CD4-positive, alpha-beta T cell treated with Interferon alpha-2 for 1 hour (primary cell): ENCODE measurements at regions not wholly inside any gene's neighbourhood (a gene's known extent, or its start where the extent isn't known, plus 50 kb on each side); places are given as distances from the start of the nearest gene placed in this dataset.
"Not testable (repeated sequence)": the region's sequence is repeated elsewhere in the genome, so short reads cannot be mapped to it uniquely, and the experiment has no call there.

Experiments
- DNase-seq, 2 donors: peaks; one replicate each; pipeline ENCODE4 v3.0.0-alpha.2; 2020 to 2022

DNA sequence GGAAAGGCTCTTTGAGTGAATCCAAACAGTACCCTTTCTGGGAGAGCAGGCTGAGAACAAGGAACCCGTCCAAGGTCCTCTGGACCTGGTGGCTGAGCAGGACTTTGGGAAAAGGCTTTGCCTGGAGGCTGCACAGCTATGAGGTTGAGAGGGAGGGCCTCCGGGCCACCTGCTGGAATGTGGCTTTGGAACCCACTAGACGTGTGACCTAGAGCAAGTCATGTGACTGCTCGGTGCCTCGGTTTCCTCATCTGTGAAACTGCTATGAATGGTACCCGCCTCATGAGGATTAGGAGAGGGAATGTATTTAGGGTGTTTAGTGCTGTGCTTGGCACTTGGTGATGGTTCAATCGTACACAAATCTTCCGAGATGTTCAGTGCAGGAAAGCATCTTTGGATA, 50.4 kb downstream of the HAPSTR1 start:
- DNase-seq: no peak

DNA sequence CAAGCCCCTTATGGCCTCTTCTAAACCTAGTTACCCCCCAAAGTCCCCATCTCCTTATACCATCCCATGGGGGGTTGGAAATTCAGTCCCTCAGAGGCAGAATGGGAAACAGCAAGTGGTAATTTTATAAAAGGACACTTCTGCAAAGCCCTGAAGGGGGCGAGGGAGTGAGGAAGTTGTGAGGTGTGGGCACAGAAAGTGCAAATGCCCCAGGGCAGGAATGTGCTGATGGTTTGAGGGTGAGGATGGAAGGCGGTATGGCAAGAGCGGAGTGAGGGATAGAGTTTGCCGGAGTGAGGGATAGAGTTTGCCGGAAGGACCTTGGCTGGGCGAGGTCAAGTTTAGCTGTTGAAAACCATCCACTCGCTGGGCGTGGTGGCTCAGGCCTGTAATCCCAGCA, 52.7 kb downstream of the HAPSTR1 start:
- no peak for DNase-seq

DNA sequence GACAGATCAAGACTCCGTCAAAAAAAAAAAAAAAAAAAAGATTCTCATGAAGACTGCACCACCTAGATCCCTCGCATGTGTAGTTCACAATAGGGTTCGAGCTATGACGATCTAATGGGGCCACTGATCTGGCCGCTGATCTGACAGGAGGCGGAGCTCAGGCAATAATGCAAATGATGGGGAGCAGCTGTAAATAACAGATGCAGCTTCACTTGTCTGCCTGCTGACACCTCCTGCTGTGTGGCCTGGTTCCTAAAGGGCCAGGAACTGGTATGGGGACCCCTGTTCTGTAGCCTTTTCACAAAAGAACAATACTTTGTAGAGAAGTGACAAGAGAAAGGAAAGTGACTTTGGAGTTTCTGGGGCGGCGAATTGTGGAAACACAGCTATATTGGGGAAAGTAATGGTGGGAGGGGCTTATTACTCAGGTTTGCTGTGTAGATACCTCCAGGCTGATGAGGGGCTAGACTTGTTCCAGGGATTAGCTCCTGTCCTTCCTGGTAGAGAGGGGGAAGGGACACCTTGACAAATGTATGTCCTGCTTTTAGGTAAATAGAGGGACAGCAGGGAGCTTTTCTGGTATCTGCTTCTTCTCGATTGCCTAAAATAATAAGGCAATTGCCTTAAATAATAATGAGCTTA, 57.1 kb downstream of the HAPSTR1 start:
- DNase-seq: no peak

DNA sequence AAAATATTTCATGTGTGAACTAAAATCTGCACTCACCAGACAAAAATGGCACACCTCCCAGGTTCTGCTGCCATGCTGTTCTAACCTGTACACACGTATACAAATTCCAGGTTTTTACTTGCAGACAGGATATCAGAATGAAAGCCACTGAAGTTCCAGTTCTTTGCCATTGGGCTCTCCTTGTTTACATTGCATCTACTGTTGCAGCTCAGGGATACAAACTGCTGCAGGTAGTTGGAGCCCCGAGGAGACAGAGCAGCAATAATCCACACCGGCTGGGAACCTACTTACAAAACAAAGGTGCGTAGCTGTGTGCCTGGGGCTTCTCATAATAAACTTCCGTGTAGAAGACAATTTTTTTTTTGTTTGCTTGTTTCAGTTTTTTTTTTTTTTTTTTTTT, 59.6 kb downstream of the HAPSTR1 start:
- no peak for DNase-seq

DNA sequence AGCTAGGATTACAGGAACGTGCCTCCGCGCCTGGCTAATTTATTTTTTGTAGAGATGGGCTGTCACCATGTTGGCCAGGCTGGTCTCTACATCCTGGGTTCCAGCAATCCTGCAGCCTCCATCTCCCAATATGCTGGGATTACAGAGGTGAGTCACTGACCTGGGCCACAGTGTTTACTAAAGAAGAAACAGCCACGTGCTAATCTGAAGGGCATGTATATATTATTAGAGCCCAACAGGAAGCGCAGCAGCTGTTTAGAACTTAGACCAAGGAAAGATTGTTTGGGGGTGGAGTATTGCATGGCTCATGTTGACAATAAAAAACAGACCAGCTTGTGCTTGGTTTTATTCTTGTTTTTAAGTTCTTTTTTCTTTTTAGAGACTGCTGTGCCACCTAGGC, 60.2 kb downstream of the HAPSTR1 start:
- no peak for DNase-seq

DNA sequence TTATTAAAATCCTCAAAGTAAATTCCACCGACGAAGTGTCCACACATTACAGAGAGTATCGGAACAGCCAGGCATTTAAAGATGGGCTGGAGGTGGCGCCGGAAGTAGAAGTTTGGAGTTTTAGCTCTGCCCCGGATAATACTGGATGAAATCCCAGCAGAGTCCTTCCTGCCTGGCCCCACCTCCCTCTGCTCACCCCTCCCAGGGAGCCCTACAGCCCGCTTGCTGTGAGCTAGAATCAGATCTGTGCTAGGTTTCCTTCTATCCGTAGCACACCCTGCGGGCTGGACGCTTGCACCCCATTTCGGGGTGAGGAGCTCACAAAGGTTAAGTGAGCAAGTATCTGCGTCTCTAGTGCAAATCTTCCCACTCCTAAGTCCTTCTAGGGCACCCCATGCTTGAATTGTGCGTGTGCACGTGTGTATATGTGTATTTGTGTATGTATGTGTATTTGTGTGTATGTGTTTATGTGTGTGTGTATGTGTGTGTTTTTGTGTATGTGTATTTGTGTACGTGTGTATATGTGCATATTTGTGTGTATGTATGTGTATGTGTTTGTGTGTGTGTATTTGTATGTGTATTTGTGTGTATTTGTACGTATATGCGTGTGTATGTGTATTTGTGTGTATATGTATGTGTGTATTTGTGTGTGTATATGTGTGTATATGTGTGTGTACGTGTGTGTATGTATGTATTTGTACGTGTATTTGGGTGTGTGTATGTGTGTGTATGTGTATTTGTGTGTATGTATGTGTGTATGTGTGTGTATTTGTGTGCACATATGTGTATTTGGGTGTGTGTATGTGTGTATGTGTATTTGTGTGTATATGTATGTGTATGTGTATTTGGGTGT, 61.4 kb downstream of the HAPSTR1 start:
- DNase-seq: no peak

DNA sequence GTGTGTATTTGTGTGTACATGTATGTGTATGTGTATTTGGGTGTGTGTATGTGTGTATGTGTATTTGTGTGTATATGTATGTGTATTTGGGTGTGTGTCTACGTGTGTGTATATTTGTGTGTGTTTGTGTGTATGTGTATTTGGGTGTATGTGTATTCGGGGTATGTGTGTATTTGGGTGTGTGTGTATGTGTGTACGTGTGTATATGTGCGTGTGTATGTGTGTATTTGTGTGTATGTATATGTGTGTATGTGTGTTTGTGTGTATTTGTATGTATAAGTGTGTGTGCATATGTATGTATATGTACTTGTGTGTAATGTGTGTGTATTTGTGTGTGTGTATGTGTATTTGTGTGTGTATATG, 62.0 kb downstream of the HAPSTR1 start:
- DNase-seq: no peak

DNA sequence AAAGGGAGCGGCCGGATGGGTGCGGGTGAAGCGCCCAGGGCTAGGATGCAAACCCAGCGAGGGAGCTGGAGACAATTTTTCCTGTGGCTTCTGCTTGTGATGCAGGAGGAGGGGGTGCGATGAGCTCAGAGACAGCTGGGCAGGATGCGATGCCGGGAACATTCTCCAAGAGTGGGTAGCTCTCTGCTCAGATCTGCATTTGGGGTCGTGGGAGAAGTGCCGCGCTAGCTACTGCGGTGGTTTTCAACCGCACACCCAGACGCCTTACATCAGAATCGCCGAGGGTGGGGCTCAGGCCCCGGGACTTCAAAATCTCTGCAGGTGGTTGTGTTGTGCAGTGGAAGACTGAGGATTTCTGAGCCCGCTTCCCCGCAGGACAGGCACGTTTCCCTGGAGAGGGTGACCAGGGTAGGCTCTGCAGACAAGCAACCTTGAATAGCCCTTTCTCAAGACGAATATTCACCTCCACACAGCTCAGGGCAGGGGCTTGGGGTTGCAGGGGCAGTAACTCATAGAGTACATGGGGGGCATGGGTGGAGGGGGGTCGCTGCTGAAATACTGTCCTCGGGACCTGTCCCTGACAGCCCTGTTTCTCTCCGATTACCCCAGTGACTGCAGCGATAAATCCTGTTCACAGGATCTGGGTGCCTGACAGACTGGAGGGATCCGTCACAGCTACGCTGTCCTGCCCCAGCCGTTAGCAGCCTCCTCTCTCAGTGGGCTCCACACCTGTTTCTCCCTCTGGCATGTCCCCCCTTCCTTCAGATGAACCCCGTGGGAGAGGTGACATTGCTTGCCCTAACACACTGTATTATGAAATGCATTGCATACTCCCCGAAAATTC, 63.3 kb downstream of the HAPSTR1 start:
- no peak for DNase-seq

DNA sequence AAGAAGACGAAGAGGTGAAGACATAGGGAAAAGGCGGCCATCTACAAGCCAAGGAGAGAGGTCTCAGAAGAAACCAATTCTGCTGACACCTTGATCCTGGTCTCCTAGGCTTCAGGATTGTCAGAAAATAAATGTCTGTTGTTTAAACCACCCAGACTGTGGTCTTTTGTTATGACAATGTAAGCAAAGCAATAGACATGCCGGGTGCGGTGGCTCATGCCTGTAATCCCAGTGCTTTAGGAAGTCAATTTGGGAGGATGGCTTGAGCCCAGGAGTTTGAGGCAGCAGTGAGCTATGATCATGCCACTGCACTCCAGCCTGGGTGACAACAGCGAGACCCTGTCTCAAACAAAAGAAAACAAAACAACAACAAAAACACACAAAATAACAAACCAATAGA, 64.4 kb downstream of the HAPSTR1 start:
- no peak for DNase-seq

DNA sequence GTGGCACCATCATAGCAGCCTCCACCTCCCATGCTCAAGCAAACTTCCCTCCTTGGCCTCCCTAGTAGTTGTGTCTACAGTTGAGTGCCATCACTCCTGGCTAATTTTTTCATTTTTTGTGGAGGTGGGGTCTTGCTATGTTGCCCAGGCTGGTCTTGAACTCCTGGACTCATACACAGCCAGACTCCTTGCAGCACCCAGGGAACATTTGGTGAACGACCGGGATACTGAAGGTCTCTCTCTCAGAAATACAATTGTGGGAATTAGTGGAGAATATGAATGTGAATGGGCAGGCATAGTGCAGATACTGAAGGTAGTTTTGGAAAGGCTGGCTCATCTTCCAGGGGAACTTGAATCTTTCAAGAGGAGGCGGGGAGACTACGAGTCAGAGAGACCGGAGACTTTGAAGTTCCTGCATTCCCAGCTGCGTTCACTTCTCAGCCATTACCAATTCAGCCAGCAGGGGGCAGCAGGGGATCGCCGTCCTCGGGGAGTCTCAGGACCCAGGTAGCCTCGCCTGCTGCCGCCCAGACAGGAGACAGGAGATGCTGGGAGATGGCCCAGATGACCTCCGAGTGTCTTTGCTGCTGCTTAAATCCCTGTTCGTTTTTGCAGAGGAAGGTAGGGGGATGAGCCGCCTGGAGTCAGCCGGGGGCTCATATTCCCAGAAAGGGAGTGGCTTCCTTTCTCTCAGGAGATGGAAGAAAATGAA, 68.6 kb downstream of the HAPSTR1 start:
- no peak for DNase-seq

DNA sequence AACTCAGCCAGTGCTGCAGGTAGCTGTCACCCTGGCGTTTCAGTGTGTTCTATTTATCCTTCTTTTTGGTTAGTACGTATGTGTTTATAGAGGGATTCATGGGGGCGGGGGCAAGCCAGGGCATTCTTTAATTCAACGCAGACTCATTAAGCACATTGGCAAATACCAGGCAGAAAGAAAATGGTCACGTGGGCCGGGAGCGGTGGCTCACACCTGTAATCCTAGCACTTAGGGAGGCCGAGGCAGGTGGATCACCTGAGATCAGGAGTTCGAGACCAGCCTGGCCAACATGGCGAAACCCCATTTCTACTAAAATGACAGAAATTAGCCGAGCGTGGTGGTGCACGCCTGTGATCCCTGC, 69.1 kb downstream of the HAPSTR1 start:
- no peak for DNase-seq

DNA sequence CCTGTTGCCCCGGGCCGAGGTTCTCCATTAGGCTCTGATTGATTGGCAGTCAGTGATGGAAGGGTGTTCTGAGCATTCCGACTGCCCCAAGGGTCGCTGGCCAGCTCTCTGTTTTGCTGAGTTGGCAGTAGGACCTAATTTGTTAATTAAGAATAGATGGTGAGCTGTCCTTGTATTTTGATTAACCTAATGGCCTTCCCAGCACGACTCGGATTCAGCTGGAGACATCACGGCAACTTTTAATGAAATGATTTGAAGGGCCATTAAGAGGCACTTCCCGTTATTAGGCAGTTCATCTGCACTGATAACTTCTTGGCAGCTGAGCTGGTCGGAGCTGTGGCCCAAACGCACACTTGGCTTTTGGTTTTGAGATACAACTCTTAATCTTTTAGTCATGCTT, 74.2 kb downstream of the HAPSTR1 start:
- DNase-seq: no peak

DNA sequence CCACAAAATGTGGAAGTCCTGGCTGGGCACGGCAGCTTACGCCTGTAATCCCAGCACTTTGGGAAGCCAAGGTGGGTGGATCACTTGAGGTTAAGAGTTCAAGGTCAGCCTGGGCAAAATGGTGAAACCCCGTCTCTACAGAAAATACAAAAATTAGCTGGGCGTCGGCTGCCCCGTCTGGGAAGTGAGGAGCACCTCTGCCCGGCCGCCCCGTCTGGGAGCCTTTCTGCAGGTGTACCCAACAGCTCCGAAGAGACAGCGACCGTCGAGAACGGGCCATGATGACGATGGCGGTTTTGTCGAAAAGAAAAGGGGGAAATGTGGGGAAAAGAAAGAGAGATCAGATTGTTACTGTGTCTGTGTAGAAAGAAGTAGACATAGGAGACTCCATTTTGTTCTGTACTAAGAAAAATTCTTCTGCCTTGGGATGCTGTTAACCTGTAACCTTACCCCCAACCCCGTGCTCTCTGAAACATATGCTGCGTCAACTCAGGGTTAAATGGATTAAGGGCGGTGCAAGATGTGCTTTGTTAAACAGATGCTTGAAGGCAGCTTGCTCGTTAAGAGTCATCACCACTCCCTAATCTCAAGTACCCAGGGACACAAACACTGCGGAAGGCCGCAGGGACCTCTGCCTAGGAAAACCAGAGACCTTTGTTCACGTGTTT, 75.0 kb downstream of the HAPSTR1 start:
- DNase-seq: not testable (repeated sequence)

DNA sequence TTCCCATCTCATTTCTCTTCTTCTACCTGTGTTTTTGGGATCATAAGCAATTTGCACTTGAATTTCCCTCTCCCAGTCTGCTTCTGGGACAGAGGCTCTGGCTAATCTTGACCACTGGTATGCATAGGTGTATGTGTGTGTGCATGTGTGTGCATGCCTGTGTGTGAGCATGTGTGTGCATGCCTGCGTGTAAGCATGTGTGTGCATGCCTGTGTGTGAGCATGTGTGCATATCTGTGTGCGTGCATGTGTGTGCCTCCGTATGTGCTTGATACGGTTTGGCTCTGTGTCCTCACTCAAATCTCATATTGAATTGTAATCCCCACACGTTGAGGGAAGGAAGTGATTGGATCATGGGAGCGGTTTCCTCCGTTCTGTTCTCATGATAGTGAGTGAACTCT, 77.7 kb downstream of the HAPSTR1 start:
- DNase-seq: no peak

DNA sequence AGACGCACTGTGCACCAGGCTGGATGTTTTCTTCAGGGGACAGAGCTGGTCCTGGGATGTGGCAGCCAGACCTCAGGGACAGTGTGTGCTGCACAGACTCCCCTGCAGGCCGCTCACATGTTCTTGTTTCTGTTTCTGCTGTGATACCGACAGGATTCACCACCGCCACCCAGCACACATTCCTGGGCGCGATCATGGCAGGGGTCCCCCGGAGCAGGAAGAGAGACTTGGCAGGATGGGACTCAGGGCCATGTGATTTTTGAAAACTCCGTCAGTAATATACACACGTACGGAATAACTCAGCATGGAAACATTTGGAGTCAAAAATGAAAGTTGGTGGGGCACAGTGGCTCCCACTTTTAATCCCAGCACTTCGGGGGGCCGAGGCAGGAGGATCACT, 79.0 kb downstream of the HAPSTR1 start:
- no peak for DNase-seq

DNA sequence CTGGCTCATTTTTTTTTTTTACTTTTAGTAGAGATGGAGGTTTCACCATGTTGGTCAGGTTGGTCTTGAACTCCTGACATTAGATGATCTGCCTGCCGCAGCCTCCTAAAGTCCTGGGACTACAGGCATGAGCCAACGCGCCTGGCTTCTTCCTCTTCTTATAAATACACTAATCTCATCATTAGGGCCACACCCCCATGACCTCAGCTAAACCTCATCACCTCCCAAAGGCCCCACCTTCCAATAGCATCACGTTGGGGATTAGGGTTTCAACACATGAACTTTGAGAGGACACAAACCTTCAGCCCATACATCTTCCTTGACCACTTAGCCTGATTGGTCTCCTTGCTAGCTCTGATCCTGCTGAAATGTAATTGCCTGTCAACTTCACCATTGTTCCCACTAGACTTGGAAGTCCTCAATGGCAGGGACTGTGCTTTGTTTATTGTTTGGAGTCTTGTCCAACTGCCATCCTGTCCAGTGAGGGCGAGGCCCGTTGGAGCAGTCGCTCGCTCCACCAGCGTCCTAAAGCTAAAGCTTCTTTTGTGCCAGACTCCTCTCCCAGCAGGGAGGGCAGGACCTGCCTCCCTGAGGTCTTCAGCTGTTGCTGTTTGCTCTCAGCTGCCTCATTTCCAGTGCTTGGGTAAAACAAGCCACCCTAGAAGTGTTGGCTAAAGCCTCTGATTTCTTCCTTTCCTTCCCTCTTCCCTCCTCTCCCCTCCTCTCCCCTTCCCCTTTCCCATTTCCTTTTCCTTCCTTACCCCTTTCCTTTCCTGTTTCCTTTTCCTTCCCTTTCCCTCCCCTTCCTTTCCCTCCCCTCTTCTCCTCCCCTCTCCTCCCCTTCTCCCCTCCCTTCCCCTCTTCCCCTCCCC, 85.3 kb downstream of the HAPSTR1 start:
- no peak for DNase-seq

DNA sequence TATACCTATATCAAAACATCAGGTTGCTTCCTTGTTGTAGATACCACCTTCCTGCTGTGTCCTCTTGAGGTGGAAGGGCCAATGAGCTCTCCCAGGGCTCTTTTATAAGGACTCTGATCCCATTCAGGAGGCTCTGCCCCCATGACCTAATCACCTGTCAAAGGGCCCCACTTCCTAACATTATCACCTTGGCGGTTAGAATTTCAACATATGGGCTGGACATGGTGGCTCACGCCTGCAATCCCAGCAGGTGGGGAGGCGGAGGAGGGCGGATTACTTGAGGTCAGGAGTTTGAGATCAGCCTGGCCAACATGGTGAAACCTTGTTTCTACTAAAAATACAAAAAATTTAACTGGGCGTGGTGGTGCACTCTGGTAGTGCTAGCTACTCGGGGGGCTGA, 86.4 kb downstream of the HAPSTR1 start:
- no peak for DNase-seq

DNA sequence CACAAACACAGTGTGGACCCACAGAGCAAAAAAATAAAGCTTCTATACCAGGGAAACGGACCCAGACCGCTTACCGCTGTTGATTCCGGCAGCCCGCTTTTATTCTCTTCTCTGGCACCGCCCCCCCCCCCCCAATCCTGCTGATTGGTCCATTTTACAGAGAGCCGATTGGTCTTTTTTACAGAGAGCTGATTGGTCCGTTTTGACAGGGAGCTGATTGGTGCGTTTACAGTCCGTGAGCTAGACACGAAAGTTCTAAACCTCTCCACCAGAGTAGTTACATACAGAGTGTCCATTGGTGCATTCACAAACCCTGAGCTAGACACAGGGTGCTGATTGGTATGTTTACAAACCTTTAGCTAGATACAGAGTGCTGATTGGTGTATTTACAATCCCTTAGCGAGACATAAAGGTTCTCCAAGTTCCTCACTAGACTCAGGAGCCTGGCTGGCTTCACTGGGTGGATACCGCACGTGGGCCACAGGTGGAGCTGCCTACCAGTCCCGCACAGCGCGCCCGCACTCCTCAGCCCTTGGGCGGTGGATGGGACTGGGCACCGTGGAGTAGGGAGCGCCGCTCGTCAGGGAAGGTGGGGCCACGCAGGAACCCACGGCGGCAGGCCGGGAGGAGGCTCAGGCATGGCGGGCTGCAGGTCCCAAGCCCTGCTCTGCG, 92.4 kb downstream of the HAPSTR1 start:
- DNase-seq: no peak

DNA sequence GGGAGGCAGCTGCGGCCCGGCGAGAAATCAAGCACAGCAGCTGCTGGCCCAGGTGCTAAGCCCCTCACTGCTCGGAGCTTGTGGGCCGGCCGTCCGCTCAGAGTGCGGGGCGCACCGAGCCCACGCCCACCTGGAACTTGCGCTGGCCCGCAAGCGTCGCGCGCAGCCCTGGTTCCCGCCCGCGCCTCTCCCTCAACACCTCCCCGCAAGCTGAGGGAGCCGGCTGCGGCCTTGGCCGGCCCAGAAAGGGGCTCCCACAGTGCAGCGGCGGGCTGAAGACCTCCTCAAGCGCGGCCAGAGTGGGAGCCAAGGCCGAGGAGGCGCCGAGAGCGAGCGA, 92.9 kb downstream of the HAPSTR1 start:
- DNase-seq: no peak

DNA sequence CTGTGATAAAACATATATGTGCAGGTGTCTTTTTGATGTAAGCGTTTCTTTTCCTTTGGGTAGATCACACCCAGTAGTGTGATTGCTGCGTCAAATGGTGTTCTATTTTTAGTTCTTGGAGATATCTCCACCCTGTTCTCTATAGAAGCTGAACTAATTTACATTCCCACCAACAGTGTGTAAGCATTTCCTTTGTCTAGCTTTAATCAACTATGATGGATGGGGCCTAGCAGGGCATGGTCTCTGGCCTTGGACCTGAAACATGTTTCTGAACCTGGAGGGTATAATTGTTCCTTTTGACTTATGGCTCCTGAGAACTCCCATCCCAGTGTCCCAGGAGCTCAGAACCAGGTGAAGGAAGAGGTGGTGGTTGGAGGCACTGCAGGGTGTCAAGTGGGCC, 93.9 kb downstream of the HAPSTR1 start:
- DNase-seq: no peak

DNA sequence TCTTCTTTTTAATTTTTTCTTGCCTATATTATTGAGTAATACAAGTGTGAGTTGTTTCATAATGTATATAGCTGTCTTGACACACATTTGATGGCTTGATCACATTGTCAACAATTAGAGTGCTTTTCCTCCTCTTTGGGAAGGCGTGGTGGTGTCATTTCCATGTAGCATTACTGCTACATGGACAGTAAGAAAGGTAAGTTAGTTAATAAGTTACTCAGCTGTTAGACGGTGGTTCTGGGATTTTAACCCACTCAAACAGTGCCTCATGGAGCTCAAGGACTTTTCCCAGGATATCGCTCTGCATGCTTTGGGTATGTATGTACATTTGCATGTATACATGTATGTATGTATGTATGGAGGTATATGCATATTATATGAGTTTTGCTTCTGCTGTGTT, 94.6 kb downstream of the HAPSTR1 start:
- no peak for DNase-seq
